NB4 (cell line): ENCODE measurements at regions not wholly inside any gene's neighbourhood (a gene's known extent, or its start where the extent isn't known, plus 50 kb on each side); places are given as distances from the start of the nearest gene placed in this dataset.

Experiments used
- POLR2A ChIP-seq: IDR thresholded peaks from 2 replicates; pipeline ENCODE4 v1.6.1; 2011; ENCODE audit warnings: mild to moderate bottlenecking; ENCODE audit not compliant: insufficient read length; ENCODE audit errors: extremely low read depth
- TF ChIP-seq, protein P1 (sequence below): IDR thresholded peaks from one replicate; pipeline ENCODE4 v1.5.1; 2012; ENCODE audit warnings: low read depth, low read length

DNA sequence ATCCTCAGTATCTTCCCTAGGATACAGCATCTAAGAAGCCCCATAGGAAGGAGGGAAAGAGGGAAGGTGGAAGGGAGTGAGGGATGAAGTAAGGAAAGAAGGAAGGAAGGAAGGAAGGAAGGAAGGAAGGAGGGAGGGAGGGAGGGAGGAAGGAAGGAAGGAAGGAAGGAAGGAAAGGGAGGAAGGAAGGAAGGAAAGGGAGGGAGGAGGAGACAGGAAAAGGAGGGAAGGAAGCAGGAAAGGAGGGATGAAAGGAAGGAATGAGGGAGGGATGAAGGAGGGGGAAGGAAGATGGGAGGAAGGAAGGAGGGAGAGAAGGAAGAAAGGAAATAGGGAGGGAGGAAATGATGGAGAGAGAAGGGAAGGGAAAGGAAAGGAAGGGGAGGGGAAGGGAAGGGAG lies 455.6 kb upstream of the ZMIZ1 start:
- TF ChIP-seq, protein P1, sequence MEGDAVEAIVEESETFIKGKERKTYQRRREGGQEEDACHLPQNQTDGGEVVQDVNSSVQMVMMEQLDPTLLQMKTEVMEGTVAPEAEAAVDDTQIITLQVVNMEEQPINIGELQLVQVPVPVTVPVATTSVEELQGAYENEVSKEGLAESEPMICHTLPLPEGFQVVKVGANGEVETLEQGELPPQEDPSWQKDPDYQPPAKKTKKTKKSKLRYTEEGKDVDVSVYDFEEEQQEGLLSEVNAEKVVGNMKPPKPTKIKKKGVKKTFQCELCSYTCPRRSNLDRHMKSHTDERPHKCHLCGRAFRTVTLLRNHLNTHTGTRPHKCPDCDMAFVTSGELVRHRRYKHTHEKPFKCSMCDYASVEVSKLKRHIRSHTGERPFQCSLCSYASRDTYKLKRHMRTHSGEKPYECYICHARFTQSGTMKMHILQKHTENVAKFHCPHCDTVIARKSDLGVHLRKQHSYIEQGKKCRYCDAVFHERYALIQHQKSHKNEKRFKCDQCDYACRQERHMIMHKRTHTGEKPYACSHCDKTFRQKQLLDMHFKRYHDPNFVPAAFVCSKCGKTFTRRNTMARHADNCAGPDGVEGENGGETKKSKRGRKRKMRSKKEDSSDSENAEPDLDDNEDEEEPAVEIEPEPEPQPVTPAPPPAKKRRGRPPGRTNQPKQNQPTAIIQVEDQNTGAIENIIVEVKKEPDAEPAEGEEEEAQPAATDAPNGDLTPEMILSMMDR = no peak
- TF ChIP-seq POLR2A = no peak
